NCI-H2107 treated with DMSO at 0.1 percent for 48 hours (cell line): ENCODE measurements at regions not wholly inside any gene's neighbourhood (a gene's known extent, or its start where the extent isn't known, plus 50 kb on each side); places are given as distances from the start of the nearest gene placed in this dataset.
"Not testable (repeated sequence)": the region's sequence is repeated elsewhere in the genome, so short reads cannot be mapped to it uniquely, and the experiment has no call there.

Experiments used
- DNase-seq: peaks from one replicate; lab custom pipeline; 2025; ENCODE audit not compliant: unreplicated experiment; lab: John Stamatoyannopoulos, UW

DNA sequence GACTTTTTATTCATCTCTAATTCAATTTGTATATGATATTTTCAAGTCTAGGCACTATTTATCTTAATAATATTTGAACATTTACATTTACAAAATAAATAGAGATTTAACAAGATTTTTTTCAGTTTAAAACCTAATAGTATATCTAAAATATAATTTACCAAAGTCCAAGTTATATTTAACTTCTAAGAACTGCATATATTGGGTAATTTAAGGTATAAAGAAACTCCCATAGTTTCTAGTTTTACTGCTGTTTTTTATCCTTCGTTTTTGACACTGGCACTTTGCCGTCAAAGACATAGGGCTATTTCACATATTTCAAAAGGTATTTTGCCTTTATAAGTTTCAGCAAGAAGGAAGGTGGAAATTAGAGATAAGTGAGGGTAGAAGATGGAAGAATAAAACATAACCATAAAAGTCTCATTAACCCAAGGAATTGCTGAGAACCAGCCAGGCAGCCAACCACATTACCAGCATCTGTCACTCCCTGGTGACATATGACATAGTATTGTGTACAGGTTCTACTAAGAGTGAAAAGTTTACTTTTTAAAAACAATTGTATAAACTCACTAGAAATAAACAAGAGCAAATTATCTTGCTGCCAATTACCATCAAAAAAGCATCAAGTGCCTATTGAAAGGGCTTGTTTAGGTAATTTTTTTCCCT, 251.5 kb downstream of the NSUN3 start:
- no peak for DNase-seq

DNA sequence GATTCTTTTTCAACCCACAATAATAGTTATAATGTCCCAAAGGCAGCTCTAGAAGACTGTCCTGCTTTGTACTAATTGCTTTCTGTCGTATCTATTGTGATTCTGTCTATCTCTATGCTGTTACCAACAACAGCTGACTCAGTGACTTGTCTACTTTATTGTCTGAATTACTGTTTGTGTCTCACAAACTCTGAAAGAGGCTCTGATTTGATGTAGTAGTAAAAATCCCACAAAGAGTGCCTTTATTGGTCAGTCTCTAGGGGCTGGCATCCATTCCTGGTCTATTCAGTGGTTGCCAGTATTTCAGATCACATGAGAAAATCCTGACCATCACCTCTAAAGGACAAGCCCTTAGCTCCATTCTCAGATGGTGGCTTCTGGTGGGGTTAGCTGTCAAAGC, 254.2 kb downstream of the NSUN3 start:
- no peak for DNase-seq

DNA sequence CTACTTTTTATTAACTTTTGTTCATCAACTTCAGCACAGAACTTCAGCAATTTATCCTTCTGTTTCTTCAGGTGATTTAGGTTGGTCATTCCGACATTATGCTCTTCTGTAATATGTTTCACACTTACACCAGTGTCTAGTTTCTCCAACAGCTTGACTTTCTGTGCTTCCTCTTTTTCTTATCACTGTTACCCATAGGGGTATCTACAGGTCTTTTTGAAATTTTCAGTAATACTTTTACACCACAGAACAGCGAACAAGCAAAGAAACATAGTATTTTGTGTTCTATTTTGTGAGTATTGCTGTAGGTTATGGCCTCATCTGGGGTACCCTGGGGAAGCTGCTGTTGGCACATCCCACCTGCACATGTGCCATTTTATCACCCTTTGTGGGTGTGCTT, 260.7 kb downstream of the NSUN3 start:
- DNase-seq, result no peak

DNA sequence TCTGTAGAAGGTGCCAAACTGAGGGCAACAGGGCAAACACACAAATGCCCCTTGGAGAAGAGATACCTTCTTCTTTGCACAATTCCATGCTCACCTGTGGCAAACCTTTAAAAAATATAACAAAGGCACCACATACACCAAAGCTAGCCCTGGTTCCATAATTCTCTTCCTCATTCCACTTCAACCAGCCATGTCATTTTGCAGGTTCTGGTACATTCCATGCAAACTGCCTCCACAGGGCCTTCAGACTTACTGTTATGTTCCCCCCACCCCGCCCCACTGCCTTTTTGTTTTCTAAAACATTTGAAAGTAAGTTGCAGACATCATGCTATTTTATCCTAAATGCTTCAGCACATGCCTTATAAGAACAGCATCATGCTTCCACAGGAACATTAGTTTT, 269.0 kb downstream of the NSUN3 start:
- no peak for DNase-seq

DNA sequence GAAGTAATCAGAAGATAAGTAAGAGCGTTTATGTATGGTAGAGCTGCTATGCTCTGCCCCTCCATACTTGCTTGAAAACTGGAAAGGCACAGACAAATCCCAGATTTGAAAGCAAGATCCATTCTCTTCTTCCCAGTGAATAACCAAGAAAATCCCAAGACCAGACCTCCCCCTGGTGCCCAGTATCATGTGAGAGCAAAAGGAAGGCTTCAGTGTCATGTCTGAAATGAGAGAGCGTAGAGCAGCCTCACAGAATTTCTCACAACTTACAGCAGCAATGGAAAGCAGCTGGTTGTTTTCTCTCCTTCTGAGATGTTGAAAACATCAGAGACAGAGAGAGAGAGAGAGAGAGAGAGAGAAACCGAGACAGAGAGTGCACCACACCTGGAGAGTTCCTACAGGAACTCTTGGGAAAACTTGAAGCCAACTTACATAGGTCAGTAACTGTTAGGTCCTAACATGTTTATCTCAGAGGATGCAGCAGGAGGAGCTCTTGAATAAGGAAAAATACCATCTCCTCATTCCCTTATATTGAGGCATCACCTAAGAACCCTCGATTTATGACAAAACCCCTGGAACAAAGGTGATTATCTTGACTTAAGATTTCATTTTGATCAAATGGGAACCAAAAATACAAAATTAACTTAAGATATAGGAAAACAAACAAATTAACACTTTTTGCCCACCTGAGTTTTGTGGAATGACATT, 273.3 kb downstream of the NSUN3 start:
- DNase-seq, result no peak

DNA sequence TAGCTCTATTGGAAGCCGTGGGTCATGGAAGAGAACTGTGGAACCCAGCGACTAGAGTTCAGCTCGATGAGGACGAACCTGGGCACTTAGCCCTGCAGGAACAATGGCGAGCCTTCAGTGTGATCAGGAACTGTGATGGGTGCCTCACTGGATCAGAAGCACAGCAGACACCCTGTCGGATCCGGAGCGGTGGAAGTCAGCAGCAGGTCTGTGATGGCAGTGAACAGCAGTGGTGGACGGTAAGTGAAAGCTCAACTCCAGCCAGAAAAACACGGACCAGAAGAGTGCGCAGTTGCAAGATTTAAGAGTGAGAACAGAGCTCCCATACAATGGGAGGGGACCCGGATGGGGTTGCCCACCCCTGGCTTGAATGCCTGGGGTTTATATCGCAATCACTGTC, 282.2 kb downstream of the NSUN3 start:
- no peak for DNase-seq

DNA sequence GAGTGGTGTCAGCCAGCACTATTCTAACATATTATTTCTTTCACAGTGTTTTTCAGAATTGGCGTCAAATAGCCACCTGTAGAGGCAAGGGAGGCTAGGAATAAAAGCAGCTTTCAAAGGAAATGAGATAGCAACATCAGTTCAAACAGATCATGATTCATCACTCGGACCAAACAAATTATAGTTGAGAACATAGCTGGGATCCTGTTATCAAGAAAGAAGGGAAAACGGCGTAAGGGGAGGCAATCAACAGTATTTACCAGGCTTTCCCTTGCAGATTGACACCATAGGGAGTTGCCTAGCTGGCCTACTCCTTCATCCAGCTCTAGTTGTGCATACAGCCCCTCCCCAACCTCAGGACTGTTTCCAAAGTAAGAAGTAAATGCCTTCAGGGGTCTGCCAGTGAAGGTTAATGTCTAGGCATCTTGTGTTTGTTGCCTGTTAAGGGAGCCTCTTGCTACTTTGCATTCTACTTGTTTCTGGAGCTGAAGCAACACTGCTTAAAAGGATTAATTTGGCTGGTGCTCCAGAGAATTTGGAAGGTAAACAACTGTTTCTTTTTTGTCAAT, 286.5 kb downstream of the NSUN3 start:
- no peak for DNase-seq

DNA sequence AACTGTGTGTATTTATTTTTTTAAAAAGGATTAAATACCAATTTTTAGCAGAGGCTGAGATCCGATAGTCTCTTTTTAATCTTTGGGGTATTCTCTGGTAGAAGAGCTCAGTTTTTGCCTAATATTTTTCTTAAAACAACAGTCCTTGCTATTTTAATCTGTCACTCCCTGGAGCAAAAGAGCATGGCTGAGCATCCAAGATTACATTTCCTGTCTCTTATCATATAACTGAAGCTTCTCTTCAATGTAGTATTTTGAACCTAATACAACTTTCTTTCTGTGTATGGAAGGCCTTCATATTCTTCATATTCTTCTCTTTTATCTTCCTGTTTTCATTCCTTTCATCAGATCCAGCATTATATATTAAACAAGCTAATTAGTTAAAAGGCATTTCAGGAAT, 293.7 kb downstream of the NSUN3 start:
- no peak for DNase-seq

DNA sequence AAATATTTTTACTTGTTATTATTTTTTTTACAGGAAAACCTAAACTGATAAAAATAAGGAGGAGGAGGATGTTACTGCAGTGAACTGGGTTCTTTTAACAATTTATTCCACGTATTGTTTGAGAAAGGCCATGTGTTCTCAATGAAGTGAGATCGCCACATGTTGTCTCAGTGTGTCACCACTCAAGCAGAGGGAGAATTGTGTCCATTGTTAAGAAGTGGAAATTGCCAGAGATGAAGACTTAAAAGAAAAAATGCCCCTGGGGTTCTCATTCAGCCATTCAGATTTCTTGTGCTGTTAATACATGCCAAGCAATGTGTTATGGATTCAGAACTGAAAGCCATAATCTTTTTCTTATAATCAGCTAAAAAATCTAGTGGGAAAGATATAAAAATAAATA, 297.1 kb downstream of the NSUN3 start:
- no peak for DNase-seq

DNA sequence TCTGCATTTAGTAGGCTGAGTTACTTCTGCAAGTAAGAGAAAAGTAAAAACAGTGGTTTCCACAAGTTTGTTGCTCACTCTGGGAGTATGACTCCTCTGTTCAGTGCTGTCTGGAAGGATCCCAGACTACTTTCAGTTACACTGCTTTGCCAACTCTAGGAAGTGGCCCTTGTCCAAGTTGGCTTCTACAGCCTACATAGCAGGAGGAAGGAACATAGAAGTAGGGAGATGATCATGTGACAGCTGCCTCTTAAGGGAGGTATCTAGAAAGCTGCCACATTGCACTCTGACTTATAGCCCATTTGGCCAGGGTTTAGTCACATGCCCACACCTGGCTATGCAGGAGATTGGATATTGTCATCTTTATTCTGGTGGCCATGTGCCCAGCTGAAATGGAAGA, 298.1 kb downstream of the NSUN3 start:
- DNase-seq, result no peak

DNA sequence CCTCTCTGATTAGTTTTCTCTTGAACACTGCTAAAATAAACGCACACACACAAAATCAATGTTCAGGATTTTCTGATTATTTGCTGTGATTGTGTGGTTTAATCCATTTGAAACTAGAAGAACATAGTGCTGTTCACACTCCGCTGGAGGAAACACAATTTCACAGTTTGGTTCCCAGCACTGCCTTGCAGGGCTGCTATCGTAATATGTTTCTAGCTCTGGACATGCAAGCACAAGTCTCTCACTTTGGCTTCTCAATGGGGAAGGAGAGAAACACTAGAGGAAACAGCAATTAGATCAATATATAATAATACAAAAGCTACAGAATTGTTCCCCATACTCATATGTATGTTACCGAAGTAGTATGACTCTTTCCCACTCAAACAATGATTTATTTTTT, 299.5 kb downstream of the NSUN3 start:
- no peak for DNase-seq

DNA sequence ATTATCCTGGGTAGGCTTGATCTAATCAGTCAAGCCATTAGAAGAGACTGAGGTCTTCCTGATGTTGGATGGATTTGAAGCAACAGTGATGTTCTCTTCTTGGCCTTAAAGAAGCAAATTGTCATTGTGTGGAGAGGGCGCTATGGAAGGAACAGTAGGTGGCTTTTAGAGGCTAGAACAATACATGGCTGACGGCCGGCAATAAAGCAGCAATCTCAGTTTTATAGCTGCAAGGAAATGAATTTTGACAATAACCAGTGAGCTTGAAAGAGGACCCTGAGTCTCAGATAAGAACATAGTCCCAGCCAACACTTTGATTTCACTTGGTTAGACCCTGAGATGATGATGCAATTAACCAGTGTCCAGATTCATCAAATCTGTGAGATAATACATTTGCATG, 302.1 kb downstream of the NSUN3 start:
- no peak for DNase-seq

DNA sequence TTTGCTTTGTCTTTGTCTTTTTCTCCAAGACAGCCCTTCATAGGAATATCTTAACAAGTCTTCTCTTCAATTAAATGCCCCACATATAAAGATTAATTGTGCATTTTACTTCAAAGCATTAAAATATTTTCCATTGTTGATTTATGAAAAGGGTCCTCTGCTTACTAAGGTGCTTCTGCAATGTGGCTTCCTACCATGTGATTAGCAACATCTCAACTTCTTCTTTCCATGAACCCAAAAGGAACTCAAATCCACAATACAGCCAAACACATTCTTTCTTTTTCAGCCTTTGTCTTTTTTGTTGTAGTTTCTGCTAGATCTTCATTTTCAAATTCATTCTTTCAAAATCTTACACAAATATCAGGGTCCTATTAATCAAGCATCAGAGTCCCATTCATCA, 309.2 kb downstream of the NSUN3 start:
- no peak for DNase-seq

DNA sequence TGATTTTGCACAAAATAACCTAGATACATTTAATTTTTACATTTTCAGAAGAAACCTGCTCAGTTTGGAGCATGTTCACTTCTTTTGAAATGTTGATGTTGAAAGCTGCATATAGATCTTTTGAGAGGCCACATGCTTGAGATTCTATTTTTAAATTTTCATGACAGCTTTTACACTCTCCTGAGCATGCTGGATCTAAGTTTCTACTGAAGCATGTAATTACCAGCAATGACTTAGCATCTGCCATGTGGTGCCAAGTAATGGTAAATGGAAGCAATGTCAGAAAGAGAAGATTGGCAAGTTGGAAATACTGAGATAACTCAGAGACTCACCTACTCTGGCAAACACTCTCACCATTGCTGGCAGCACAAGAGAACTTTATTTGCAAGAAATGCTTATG, 310.6 kb downstream of the NSUN3 start:
- no peak for DNase-seq

DNA sequence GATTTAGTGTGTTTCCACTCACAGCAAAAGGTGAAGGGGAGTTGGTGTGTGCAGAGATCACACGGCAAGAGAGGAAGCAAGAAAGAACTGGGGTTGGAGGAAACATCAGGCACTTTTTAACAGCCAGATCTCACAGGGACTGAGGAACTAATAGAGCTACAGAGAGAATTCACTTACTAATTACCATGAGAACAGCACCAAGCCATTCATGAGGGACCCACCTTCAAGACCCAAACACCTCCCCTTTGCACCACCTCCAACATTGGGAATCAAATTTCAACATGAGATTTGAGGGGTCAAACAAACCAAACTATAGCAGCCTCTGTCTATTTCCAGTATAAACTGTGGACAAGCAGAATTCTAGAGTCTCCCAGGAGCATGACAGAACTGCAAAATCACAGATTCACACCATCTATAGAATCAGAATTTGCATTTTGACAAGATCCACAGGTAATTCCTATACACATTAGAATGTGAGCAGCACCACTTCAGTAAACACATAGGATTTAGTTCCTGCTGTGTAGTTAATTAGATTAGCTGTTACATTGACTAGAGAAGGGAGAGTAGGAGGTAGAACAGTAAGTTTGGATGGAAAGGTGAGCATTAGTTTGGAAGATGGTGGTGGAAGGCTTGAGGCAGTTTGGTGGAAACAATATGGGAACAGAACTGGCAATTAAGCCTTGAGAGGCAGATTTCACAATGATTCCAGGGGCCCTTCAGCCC, 311.7 kb downstream of the NSUN3 start:
- no peak for DNase-seq

DNA sequence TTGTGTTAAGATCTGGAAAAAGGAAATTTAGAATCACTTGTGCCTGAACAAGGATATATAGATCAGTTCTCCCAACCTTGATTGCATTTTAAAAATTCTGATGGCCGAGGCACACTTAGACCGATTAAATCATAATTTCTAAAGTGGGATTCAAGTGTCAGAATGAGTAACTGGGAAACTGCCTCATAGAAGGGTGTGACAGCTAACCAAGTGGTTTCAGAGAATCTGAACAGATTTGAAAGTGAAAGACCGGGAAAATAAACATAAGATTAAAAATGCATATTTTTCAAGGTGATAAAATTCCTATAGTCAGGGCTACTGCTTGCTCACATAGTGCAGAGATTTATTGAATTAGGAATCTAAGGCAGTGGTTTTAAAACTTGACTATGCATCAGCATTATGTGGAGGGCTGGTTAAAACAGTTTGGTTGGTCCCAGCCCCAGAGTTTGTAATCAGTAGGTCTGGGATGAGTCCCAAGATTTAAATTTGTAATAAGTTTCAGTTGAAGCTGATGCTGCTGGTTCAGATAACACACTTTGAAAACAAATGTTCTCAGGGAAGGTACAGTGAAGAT, 314.3 kb downstream of the NSUN3 start:
- DNase-seq, result not testable (repeated sequence)

DNA sequence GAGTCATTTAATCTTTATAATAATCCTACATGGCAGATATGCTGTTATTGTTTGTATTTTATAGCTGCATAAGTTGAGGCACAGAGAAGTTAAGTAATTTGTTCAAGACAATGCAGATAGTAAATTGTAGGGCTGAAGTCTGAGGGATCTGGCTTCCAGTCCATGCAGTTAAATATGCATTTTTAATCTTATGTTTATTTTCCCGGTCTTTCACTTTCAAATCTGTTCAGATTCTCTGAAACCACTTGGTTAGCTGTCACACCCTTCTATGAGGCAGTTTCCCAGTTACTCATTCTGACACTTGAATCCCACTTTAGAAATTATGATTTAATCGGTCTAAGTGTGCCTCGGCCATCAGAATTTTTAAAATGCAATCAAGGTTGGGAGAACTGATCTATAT, 315.0 kb downstream of the NSUN3 start:
- DNase-seq, result not testable (repeated sequence)

DNA sequence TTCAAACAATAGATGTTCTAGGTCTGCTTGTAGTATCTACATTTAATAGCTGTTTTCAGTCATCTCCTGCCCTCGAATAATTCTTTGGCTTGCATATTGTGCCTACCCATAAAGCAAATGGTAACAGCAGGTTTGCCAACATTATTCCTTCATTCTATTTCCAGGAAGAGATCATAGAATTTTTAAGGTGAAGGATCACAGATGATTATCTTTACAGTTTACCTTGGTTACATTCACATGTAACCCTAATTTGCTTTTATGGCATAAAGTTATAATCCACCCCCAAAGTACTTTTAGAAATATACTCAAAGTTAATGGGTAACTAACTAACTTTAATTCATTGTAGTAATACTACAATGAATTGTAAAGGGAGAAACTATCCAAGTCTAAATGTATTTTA, 315.5 kb downstream of the NSUN3 start:
- DNase-seq, result no peak

DNA sequence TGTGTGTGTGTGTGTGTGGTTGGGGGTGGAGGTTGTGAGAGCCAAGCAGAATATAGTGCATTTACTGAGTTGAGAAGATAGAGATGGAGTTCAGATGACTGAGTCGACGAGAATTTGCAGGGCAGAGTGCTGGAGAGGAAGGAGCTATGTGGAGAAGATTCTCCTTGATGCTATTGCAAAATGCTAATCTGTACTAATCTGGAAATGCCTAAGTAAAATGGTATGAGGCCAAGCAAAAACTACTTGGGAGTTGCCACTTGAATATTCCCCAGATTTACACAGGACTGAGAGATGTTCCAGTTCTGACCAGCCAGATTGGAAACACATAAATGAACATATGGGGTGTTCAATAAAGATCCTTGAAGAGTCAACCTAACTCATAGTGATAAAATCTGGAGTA, 316.4 kb downstream of the NSUN3 start:
- no peak for DNase-seq

DNA sequence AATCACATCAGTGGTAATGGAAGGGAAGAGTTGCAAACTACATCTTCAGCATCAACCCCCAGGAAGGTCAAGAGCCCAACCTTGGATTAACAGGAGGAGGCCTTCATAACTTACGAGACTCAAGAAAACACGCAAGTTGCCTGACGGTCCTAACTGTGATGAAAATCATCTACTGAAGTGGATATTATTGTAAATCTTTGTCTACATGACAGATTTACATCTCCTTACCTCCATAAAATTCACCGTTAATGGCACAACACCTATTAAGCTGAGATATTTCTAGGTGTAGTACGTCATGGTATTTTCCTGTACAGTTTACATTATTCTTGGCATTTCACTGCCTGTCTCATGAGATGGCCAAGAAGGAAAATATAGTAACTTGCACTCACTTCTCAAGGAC, 332.0 kb downstream of the NSUN3 start:
- DNase-seq, result no peak

DNA sequence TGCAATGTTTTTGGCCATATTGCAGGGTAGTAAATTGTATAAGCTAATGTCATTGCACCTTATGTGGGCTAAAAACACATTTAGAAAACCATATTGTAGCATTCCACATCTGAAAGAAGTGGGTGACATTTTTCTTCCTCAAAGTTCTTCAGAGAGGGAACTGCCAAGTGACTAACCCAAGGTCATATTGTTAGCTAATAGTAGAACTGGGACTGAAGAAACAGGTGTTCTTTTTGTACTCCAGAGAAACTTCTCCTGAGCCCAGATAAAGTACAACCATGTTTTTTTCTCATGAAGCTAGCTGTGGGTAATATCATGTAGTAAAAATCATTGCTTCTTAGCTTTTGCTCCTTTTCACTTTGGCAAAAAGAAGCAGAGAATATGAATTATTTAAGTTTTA, 333.0 kb downstream of the NSUN3 start:
- no peak for DNase-seq

DNA sequence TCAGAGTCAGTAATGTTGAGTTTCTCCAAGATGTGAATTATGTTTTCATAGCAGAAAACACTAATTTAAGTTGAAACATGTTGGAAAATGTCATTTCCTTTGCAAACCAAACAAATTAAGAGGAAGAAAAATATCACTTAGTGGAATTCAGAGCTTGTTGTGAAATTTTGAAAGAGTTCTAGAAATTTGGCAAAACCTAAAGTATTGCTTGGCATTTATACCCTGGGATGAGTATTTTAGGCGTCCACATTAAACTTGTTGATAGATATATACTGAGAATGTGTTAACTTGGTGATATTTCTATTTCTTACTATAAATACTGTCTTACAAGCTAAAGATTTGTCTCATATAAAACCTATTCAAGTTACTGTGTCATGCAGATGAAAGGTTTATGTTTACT, 335.2 kb downstream of the NSUN3 start:
- DNase-seq, result no peak
